HUDEP-2 (cell line): ENCODE measurements at regions not wholly inside any gene's neighbourhood (a gene's known extent, or its start where the extent isn't known, plus 50 kb on each side); places are given as distances from the start of the nearest gene placed in this dataset.
A peak's percentile ranks its signal among the peaks of the same experiment; 100 is the strongest.

Source experiments
- DNase-seq, 76 experiments: peaks; one replicate each; lab custom pipeline; 2025; ENCODE audit not compliant: unreplicated experiment in 76 of 76; lab: John Stamatoyannopoulos, UW

DNA sequence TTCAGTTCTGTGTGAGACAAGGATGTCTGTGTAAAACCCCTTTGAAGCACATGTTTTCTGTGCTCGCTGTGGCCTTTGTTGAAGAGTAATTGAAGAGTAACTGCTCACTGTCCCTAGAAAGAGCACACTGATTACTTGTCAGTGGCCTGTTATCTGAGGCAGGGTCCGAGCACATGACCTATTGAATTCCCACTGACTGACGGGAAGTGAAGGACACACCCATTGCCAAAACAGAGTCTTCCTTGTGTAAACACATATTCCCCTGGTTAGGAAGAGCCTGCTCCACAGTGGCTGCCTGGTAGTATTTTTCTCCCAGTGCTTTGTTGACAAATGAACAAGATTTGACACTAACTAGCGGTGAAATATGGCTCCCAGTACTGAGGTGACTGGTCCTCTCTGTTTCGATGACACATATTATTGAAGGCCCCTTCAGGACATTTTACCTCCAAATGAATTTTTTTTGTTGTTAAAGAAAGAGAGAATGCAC lies 148.5 kb upstream of the GYPC start:
- no peak for DNase-seq

DNA sequence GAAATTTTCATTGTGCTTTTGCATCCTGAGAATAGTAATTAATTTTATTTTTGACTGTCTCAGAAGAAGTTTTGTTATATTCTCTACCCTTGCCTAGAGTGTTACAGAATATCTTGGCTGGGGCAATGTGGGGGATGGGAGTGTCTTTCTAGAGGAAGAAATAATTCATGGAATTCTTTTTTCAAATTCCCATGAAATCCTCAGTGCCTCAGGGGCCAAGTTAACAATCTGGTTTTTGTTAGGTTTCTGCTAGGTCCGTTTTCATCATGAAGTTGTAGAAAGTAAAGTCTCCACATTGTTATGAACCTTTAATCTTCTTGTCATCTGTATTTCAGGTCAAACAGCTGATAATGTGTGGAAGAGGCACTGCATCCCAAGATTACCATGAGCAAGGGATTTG lies 145.6 kb upstream of the GYPC start:
- DNase-seq, result no peak

DNA sequence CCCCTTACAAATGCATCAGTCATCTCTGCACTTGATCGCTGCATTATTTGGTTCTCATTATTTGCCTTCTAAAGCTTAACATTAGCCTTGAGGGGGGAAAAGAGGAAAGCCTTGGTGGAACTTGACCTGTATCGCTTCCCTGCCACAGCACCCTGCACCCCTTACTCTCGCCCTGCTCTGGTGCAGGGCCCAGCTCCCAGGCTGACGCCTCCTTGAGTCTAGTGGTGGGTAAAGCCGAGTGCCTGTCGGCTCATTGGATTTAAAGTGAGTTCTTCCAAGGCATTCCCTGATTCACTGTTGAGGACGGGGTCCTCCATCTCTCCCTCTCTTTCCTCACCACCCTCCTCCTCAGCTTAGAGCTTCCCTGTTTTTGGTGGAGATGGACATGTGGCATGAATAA lies 145.0 kb upstream of the GYPC start:
- DNase-seq, result no peak

DNA sequence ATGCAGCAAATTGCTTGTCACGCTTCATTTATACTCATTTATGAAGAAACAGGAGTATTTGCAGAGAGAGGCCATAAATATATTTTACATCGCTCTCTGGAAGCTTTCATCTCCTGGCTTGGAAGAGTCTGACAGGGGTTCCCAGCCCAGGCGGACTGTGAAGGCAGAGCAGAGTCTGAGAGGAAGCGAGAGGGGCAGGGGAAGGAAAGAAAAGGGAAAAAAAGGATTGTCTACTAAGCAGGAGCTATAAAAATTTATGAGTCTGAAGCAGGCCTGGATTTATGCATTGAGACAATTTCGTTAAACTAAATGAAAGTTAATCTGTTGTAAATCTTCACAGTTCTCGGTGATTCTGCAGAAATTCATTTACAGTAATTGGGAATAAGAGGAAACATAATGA lies 143.9 kb upstream of the GYPC start:
- DNase-seq, result no peak

DNA sequence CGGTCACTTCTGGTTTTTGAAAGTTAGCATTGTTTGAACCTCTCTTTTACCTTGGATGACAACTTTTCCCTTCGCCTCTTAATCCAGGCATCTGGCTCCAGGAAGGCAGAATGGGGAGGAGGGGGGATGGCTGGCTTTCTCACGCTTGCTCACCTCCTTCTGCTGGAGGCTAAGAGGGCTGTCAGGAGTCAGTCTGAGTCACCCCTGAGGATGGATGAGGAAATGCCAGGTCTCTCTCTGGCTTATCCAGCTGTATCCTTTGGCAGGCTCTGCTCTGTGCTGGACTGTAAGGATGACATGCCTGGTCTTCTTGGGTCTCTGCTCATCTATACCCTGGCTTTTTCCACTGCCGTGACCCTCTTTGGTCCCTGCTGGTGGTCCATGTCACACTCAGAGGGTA lies 142.9 kb upstream of the GYPC start:
- DNase-seq, result no peak

DNA sequence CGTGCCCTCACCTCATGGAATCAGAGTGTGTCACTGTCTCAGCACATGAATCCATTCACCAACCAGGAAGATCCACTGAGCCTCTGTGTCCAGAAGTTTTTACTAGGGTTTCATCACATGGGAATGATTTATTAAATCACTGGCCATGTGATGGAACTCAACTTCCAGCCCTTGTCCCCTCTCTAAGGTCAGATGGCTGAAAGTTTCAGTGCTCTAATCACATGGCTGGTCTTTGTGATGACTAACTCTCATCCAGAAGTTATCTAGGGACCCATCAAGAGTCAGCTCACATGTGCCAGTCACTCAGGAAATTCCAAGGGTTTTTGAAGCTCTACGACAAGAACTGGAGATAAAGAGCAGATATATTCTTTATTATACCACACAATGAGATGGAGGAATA lies 140.5 kb upstream of the GYPC start:
- DNase-seq, result no peak

DNA sequence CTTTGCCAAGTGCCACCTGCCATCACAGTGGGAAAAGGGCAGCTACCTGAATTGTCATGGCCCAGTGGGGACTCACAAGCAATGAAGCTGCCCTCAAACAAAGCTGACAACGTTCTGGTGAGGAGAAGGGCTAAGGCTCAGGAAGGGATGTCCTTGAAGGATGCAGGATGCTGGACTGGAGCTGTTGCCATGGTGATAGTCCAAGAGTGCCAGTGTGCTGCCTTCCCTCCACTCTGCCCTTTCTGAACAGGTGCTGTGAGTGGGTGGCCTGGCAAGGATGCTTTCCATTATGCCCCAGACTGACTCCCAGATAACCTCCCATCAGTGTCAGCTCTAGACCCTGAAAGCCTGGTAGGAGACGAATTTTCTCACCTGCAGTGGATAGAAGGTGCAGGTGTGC lies 137.8 kb upstream of the GYPC start:
- DNase-seq, result no peak

DNA sequence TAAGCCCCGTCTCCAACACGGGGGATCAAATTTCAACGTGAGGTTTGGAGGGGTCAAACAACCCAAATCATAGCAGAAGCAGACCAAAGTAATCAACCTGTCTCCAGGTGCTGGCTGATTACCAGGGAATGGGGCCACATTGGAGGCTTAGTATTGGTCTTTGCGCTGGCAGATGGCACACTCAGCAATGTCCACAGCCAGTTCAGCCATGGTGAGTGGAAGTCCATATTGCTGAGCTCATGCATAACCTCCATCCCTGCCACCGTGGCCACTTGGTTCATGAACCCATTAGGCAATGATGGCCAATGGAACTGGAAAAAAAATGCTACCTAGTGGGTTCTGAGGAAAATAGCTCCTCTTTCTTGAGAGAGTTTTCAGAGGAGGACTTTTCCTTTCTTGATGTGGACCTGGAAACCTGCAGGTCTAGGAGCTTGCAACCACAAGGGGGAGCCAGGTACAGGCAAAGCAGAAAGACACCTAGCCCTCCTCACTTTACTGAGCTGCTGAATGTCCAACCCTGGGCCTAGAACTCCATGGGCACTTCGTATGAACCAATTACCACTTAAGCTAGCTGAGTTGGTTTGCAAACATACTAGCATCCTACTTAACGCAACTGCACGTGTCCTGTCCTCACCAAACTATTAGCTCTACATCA lies 128.0 kb upstream of the GYPC start:
- DNase-seq, result peak in 72 of 76 experiments; percentile 6 to 80 (median 58)

DNA sequence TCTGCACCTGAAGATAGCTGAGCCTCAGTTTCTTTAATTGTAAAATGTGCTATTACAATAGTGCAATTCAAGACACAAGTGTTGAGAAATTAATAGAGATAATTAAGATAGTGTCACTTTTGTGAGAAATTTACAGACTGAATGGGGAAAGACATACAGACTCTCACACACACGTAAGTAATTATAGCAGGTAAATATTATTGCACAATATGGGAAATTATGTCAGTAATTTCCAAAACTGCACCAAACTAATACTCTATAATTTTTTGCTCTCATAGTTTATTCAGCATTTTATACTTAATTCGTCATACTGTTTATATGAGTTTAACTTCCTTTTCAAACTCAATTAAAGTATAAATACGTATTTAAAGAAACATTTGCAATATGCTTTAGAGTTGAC lies 124.9 kb upstream of the GYPC start:
- no peak for DNase-seq

DNA sequence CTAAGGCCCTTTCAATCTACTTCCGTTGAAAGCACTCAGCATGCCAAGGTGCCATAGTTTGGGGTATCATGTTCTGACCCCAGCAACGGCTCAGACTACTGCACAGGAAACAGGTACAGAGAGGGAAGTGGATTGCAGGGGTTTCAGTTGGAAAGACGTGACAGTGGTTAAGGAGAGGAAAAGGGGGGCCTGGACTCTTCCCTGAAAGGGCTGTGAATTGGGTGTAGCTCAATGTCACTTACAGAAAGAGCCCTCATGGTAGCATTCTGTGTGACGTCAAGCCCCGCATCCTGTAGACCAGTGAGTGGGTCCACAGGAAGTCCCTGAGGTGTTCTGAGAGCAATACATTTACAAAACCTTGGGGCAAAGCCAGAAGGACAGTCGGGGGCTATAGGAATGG lies 121.5 kb upstream of the GYPC start:
- peak in 1 of 76 experiments; percentile 1 for DNase-seq

DNA sequence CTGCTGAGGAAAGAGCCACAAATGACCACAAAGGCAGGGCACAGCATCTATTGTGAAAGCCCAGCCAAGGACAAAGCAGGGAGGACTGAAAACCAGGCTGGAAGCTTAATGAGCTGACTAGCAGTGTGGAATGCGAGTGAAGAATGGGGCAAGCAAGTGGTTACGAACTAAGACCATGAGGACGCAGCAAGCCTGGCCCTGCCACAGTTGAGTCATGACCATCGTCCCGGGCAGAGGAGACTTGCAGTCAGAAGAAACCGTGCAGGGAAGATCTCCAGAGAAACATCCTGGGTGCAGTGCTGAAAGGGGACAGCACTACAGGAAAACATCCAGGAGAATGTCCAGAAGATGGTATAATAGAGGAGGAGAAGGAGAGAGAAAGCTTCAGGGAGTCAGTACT lies 120.5 kb upstream of the GYPC start:
- DNase-seq, result no peak

DNA sequence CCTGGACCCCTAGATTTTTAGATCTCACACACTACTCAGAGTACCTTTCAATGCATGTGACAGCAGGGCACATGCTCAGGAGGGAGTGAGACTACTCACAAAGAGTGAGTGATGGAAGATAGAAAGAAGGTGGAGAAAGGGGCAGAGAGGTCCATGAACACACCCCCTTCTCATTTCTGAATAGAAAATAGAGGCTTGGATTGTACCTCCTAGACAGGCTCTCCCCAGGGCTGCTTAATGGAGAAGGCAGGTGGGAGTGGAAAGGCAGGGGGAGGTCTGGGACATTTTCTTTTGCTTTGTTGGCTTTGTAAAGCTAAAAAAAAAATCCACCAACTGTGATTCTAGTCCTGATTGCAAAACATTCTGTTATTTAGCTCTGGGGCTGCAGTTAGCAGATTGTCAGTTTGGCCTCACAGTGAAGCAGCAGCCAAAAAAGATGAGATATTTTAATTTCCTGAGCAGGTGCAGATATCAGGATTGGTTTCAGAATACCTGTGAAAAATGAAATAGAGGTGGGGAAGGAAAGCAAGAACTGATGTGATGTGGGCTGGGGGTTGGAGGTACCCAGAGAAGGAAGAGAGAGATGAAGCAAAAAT lies 119.3 kb upstream of the GYPC start:
- DNase-seq, result no peak

DNA sequence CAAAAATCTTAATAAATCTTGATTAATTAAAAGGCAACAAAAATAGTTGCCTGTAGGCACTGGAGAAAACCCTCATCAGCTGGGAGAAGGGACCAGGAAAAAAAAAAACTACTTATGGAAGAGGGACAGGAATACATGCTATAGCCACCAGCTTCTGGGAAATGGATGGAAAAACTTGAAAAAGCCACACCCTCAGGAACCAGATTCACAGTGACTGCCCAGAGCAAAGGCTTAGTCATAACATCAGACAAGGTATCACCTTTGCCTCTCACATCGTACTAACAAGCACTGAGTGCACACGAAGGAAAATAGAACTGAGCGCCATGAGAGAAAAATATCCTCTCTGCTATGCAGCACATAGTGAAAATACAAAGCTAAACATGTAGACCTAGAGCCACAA lies 116.9 kb upstream of the GYPC start:
- DNase-seq, result no peak

DNA sequence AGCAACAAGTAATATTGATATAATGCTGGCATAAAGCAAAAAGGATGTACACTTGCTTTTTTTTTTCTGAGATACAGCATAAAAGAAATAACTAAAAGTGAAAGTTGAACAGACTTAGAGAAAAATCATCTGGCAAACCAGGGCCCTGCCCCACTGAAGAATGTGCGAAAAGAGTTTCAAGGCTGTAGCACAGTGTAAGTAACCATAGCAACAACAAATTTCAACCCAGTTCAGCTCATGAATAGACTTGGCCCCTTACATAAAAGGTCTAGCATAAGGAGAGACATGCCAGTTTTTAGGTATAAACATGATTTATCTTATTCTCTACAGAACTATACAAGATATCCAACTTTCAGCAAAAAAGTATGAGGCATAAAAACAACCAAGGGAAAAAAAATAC lies 113.7 kb upstream of the GYPC start:
- no peak for DNase-seq

DNA sequence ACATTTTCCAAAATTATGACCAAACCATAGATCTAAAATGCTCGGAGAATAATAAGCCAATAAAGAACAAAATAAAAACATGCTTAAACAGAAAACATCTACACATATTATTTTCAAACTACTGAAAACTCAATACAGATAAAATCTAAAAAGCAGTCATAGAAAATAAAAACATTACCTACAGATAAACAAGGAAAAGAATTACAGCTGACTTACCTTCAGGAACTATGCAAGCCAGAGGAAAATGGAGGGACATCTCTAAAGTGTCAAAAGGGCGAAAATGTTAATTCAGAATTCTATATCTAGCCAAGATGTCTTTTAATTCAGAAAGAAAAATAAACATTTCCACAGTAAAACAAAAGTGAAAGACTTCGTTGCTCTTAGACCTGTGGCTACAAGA lies 112.9 kb upstream of the GYPC start:
- DNase-seq, result peak in 2 of 76 experiments; percentile 1 to 10

DNA sequence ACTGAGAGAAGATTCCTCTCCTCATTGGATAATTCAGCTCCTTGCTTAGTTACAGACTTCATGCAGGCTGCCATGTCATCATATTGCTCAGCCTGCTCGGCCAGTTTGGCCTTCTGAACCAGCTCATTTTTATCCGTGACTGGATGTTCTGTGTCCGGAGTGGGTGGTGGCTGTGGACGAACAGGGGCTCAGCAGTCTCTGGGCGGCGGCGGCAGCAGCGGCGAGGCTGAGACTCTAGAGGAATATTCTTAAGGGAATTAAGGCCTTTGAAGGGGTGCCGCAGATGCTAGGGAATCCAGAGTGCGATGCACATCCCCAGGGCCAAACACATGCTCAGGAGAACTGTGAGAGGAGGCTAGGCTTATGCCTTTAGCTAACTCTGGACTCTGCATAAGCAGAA lies 97.9 kb upstream of the GYPC start:
- no peak for DNase-seq

DNA sequence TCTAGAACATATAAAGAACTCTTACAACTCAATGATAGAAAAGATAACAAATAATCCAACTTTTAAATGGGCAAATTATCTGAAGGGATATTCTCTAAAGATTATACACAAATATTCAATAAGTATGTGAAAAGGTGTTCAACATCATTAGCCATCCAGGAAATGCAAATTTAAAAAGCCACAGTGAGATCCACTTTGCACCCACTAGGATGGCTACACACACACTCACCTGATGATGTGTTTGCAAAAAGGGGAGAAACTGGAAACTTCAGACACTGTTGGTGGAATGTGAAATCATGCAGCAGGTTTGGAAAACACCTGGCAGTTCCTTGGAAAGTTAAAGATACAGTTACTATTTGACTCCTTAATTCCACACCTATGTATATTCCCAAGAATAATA lies 87.2 kb upstream of the GYPC start:
- DNase-seq, result no peak

DNA sequence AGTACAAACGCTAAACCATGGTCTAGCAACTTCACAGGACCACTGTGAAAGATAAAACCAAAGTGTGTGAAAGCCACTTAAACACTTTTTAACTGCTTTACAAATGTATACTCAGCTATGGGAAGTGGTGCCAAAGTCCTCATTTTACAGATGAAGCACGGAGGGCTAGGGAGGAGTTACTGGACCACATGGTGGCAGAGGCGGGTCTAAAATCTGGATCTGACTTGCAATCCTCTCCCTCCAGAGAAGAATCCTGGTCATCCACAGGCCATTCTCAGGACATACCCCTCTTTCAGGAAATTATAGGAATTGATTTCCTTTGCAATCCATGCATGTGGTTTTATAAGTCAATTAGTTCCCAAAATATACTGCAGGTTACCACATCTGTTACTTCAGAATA lies 84.6 kb upstream of the GYPC start:
- no peak for DNase-seq

DNA sequence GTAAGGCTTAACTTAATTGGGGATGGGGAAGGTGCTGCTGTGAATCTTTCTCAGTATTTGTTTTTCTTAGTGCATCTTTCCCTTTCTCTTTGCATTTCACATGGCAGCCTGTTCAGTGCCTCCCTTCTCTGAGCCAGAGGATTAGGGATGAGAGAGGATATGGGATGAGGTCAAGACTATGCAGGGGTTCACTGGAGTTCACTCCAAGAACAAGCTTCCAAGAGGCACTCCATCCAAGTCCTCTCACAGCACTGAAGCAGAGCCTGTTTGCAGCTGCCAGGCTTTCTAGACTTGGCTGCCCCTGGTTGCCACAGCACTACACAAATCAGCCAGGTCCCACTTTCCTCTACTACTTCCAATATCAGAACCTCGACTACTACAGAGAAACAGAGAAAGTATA lies 80.3 kb upstream of the GYPC start:
- DNase-seq, result no peak

DNA sequence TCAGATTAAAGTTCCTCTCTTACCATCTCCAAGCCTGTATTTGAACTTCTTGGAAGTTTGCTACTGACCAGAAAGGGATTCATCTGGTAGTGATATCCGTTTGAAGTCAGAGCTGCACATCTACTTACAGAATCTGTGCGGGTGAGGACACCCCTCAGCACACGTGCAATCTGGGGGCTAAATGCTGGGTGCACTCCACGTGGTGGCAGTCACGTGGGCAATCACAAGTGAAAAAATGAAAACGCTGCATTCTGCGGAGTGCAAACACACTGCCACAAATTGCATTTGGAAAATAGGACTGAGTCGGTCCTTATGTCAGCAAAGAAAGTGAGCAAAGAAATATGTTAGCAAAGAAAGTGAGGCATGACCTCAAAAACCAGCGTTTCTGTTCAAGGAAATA lies 76.1 kb upstream of the GYPC start:
- no peak for DNase-seq

DNA sequence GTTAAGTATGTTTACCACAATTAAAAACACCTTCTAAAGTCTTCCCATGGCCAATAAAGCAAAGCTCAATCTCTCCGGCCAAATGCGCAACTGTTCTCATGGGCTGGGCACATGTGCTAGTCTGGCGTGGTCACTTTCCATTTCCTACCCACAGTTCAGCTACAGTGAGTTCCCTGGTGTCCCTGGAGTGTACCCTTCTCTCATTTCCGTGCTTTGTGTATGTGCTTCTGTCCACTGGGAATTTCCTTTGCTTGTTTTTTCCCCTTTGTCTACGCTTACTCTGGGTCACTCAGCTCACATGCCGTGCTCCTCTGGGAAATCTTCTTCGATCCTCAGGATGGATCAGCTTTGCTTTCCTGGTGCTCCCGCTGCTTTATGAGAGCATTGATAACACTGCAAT lies 69.6 kb upstream of the GYPC start:
- DNase-seq, result no peak

DNA sequence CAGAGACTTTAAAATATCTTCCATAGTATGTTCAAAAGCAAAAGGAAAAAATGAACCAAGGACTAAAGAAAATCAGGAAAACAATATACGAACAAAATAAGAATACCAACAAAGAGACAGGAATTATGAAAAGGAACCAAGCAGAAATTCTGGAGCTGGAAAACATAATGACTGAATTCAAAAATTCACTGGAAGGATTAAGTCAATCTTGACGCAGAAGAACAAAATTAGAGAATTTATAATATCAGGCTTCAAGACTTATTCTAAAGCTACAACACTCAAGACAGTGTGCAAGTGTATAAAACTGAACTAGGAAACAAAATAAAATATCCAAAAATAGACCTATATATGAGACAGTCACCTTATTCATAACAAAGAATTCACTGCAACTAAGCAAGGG lies 56.9 kb upstream of the GYPC start:
- DNase-seq, result no peak

DNA sequence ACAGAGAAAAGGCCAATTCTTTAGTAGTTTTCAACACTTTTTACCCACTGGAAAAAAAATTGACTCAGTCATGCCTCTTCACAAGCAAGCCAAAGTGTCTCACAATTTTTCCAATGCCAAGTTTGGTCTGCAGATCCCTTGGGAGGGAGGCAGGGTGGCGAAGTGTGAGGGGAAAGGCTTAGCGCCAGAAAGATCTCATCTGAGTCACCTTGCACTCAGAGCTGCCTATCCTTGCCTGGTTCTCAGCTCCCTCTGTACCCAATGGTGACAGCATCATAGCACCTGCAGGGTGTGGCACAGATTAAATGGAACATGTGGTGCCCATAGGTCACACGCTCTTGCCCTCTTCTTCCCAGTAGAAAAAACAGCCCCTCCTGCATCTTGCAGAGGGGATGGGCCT lies 55.2 kb upstream of the GYPC start:
- DNase-seq, result no peak
